GM21423 (cell line): ENCODE measurements at regions not wholly inside any gene's neighbourhood (a gene's known extent, or its start where the extent isn't known, plus 50 kb on each side); places are given as distances from the start of the nearest gene placed in this dataset.

Source experiments
- ATAC-seq: cut with Tn5 transposase; IDR thresholded peaks from one replicate; pipeline ENCODE4 v1.9.1; 2021; ENCODE audit warnings: mild to moderate bottlenecking, moderate library complexity; ENCODE audit not compliant: unreplicated experiment

DNA sequence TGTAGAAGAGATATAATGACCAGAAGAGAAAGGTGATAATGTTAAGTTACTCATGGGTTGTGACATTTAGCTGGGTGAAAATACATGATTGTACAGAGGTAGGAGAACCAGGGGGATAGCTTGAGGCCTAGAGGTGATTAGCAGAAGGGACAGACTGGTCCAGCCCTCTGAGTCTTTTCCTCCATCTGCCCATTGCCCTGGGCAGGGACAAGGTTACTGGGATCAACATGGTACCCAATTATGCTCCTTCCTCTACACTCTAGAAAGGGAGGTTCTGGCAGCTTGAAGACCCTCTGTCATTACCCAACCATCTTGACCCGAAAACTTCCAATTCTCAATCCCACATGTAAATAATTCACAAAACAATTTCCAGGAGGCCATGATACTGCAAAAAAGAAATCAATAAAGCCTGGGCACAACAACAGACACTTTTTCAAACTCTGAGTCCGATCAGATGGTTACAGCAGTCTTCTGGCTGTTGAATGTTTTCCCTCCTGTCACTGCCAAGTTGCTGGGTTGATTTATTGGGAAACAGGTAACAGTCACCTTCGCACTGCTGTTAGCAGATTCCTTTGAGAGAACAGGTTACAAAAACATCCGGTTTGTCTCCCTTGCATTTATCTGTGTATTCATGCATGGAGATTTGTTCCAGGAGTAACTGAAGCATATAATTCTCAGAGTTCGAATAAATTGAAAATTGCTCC is 239.1 kb upstream of the HTR2A start:
- no peak for ATAC-seq

GRCh38 chr13:47134939-47135489 is 238.2 kb upstream of the HTR2A start:
- no peak for ATAC-seq

DNA sequence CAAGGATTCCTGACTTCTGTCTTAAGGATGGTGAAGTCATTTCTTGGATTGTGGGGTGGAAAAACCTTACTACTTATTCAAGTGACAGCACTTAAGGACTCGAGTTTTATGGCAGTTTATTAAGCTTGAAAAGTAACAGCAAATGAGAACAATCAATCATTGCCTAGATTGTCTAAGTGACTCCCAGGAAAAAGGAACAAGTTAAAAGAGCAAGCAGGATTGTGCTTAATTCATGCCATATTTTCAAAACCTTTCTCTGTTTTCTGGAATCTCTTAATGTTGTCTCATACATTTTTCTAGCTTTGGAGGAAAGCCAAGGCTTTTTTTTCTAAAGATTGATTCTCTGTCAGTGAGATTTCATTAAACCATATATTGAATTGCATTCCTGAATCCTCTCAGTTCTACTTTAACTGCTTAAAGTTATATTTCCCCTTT is 236.2 kb upstream of the HTR2A start:
- no peak for ATAC-seq

DNA sequence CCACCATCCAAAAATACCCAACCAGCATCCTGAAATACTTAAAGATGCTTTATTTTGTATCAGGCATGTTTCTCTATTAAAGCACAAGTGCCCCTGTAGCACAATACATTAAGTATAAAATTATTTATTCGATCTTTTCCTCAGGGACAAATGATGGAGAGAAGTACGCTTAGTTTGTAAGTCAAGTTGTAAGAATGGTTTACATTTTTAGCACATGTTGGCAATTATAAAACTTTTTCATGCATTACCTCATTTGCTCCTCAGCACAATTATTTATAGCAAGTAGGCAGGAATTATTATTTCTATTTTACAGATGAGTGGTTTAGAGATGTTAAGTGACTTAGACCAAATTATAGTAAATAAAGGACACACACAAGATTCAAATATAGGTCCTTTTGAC is 232.6 kb upstream of the HTR2A start:
- no peak for ATAC-seq

DNA sequence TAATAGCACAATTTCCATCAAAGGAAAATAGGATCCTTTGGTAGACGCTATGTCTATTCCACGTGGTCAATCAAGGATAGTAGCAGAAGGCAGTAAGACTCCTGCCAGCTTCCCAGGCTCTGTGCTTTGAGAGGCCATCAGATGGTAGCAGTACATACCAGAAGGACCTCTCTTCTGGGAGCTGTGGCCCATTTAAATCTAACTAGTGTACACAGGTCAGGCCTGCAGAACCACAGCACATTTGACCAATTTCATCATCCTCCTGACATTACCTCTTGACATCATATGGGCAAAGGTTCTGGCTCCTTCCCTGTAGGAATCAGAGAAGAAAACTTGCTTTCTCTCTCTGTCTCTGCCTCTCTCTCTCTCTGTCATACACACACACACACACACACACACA is 229.6 kb upstream of the HTR2A start:
- ATAC-seq = no peak

DNA sequence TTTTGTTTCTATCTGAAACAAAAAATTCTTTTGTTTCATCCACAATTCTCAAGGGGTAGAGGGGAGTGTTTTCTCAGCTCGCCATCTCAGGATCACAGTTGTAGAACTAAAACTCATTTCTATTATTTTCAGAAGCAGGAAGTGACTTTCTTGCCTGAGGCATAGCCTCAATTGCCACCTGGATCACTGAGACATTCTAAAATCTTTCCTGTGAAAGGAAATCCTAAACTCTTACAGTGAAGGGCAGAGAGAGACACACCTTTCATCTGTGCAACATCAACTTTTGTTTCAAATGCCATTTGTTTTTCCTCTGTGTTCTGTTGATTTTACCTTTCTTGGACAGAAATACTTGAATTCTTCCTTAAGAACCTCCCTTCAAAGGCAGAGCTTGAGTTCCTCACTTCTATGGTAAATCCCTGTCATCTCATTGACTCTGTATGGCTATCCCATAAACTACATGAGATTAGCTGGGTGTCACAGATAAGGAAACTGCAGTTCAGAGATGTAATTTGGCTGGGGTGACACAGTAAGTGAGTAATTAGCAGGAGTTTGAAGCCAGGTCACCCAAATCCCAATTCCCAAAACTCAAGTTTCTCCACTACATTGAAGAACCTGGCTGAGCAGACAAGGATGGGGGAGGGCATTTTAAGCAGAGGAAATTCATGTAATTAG is 224.4 kb upstream of the HTR2A start:
- ATAC-seq = no peak

GRCh38 chr13:47120282-47120681 is 223.4 kb upstream of the HTR2A start:
- ATAC-seq = no peak

- no peak for ATAC-seq
Observed at GRCh38 chr13:47119575-47120235, 222.9 kb upstream of the HTR2A start.

- ATAC-seq = no peak
Observed at GRCh38 chr13:47117268-47117667, 220.4 kb upstream of the HTR2A start.

DNA sequence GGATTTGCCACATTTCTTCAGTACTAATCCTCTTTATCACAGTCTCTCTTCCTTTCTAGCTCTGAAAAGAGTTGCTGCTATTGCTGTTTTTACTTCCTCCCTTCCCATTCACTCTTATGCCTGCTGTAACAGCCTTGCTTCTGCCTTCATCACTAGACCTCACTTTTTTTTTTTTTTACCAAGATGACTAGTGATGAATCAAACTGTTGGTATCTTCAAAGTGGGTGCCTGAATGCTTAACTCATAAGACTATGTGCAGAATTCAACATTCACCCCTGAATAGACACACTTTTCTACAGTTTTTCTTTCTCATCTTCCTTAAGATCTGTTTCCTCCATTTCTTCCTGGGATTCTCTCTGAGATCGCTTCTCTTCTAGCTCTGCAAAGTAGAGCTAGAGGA is 217.2 kb upstream of the HTR2A start:
- ATAC-seq = no peak

DNA sequence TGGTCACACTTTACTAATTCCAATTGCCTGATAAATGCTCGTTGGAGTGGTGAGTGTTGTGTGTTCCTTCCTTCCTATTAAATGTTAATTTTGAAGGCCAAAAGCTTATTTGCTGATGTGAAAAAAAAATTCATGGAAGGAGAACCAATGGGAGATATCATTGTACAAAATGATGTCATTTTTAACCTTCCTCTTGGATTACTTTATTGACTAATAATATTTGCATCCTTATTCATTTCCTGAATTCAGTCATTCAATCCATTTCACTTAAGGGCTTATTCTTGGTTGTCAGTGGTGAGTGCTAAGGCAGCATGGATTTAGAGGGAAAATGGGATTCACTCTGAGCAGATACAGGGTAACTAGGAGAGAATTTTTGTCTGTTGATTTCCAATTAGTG is 216.0 kb upstream of the HTR2A start:
- ATAC-seq = no peak

GRCh38 chr13:47112205-47112902 is 215.5 kb upstream of the HTR2A start:
- ATAC-seq = no peak

- ATAC-seq = no peak
Observed at GRCh38 chr13:47111499-47111898, 214.6 kb upstream of the HTR2A start.

DNA sequence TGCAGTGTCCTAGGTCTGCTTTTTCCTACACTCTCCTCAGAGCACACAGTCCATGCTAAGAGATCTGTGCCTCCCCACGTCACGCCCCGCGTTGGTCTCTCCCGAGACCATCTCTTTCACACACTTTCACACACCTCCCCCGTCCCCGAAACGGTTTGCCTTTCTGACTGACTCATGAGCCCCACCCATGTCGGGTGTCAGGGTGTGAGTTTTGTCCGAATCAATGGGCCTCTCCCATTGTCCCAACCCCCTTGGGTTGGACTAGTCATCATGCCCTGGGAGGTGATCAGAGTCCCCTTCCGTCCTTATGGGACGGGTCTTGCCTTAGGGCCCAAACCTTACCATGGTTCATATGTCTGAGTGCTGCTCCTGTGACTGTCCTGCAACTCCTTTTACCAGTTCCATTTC is 214.0 kb upstream of the HTR2A start:
- no peak for ATAC-seq

GRCh38 chr13:47110141-47110540 is 213.3 kb upstream of the HTR2A start:
- no peak for ATAC-seq

GRCh38 chr13:47109028-47109427 is 212.2 kb upstream of the HTR2A start:
- peak; percentile 93 for ATAC-seq

- ATAC-seq = peak; percentile 86
Observed at GRCh38 chr13:47100214-47100853, 203.5 kb upstream of the HTR2A start.

- peak; percentile 96 for ATAC-seq
Observed at GRCh38 chr13:47094734-47095434, 198.0 kb upstream of the HTR2A start.

DNA sequence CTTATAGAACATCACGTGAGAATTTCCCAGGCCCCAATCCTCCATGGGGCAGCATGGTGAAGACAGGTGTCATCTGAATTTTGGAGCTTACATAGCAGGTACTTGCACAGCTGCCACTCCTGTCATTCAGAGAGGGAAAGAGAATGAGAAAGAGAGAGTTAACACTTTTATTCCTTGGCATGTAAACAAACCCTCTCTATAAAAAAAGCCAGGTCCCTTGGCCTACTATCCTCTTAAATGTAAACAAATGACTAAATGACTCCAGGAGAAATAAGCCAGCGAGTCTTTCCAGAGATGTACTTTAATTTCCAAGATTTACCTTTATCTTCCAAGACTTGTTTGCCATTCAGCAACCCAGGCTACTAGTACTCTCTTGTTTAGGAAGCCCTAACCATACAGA is 195.3 kb upstream of the HTR2A start:
- ATAC-seq = no peak

DNA sequence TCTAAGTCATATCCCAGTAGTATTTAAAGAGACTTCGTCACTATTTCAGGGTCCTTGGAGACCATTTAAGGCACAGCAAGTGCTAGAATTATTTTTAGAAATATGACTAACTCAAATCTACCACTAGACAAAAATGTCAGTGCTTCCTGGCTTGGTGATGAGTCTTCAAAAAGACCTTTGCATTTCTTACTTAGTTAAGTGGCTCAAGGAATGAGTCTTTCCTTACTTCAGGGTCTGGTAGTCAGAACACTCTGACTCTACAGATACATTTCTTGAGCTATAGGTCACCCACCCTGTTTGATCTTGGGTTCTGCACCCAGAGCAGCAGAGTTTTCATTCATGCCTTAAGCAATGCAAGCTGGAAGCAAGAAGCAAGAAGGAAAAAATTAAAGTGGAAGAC is 191.0 kb upstream of the HTR2A start:
- no peak for ATAC-seq
